GM19395 (cell line): ENCODE measurements at regions not wholly inside any gene's neighbourhood (a gene's known extent, or its start where the extent isn't known, plus 50 kb on each side); places are given as distances from the start of the nearest gene placed in this dataset.
"Not testable (repeated sequence)": the region's sequence is repeated elsewhere in the genome, so short reads cannot be mapped to it uniquely, and the experiment has no call there.

Experiments used
- ATAC-seq: cut with Tn5 transposase; IDR thresholded peaks from one replicate; pipeline ENCODE4 v1.9.1; 2021; ENCODE audit warnings: mild to moderate bottlenecking, moderate library complexity; ENCODE audit not compliant: unreplicated experiment

DNA sequence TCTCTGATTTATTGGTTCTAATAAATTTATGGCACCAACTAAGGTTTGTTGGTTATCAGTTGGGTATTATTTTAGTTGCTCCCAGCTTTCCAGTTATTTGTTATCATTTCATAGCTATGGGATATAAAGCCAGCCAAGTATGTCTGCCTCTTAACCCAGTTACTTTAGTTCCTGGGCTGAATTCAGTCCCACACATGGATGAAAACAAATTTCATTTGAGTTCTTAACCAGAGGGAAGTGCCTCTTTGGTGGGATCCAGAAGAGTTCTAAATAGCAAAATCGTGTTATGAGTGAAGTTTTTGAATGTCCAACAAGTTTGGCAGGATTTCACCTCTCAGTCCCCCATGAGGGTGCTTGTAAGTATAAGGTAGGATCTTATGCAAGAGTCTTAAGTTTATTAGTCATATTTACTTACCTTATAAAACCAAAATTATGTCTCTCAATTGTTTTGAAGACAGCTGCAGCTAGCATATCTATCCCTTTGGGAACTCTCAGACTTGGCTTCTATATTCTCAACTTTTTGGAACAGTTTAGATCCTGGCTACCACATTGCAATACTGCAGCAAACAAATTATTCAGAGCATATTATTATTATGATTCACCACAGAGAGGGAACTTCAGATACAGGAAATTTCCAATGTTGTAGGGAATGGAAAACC, 683.6 kb downstream of the BCKDHB start:
- no peak for ATAC-seq

- ATAC-seq, result not testable (repeated sequence)
Measured at GRCh38 chr6:80783271-80783670, 676.8 kb downstream of the BCKDHB start.

DNA sequence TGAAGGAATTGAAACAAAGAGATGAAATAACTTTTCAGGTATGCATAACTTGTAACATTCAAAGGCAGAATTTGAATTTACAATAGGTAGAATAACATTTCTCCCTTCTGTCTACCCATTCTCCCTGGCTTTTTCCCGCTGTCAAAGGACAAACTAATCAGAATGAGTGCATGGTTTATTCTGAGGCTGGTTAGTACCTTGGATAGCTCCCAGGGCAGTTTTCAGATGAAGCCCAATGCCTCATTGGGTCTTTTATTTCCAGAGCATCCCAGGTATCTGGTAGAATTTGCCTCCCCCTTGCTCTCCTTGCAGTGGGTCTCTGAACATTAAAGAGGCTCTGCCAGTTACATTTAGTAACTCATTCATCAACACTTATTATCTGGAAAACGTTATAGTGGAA, 665.5 kb downstream of the BCKDHB start:
- ATAC-seq, result no peak

GRCh38 chr6:80769106-80769505, 662.6 kb downstream of the BCKDHB start:
- no peak for ATAC-seq

- ATAC-seq, result no peak
Measured at GRCh38 chr6:80767808-80768207, 661.3 kb downstream of the BCKDHB start.

DNA sequence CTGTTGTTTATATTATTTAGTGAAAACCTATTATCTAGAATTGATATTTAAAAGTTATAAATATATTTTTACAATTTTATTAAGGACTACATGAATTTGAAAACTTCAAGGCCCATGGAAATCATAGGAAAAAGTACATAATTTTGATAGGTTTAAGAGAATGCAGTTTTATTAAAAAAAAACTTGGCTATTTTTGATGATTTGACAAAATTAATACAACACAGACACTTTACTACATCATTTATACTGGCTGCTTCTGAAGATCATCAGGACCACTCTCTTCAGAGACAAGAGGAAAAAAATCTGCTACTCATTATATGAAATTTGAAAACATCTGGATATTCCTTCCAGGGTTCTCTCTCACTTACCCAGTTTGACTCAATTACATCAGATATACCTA, 637.7 kb downstream of the BCKDHB start:
- ATAC-seq, result no peak

GRCh38 chr6:80742481-80742880, 636.0 kb downstream of the BCKDHB start:
- ATAC-seq, result no peak

GRCh38 chr6:80733641-80734040, 627.2 kb downstream of the BCKDHB start:
- ATAC-seq, result no peak

- no peak for ATAC-seq
Measured at GRCh38 chr6:80728830-80729229, 622.4 kb downstream of the BCKDHB start.

DNA sequence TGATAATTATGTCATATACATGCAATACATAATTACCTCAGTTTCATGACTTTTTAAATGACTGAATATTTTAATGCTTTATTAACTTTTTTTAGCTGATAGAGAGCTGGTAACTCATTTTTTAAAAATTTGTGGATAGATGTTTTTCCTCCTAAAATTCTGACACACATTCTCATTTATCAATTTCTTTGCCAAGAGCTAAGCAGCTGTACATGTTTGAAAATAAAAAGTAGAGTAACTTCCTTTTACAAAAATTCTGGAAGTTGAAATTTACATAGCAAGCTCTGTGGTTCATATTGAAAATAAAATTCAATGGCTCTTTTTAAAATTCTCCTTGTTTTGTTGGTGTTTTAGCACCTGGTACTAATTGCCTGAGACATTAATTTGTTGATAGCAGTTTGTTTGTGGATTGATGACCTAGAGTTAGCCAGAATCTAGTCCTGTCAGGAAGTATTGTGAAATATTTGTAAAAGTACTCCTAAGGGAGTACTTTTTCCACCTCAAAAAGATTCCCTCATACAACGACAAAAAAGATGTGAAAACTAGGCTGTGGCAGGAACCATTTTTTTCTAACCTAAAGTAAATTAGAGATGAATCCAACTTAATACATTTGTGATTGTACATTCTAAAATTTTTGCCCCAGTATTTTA, 621.8 kb downstream of the BCKDHB start:
- no peak for ATAC-seq

DNA sequence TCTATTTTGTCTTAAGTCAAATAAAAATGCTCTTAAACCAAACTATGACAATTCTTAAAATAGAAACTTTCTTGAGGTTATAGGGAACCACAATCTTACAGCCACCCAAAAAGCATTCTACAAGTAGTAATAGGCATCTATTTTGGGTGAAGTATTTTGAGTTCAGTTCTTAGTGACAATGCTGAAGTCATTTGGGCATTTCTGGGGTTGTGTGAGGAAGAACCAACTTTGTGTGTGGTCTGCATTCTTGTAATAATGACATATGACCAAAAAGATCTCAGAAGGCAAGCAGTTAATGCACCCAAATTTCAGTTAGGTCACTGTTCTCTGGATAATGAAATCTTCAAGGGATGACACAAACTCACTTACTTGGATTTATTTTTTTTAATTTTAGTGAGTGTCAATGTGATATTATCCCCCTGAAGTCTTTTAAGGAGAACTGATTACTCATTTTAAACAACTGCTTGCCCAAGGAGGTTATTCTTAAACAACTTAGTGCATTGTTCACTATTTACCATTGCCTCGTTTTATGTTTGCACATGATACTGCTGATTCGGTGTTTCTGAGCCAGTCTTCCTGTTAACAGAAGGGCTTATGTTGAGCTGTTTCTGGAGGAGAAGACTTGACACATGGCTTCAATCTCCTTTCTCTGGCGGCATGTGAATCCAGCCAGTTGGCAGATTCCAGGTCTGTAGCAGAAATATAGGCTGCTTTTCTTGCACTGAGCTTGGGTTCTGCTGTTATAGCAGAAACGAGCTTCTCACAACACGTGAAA, 618.9 kb downstream of the BCKDHB start:
- no peak for ATAC-seq

- ATAC-seq, result no peak
Measured at GRCh38 chr6:80720824-80721223, 614.4 kb downstream of the BCKDHB start.

DNA sequence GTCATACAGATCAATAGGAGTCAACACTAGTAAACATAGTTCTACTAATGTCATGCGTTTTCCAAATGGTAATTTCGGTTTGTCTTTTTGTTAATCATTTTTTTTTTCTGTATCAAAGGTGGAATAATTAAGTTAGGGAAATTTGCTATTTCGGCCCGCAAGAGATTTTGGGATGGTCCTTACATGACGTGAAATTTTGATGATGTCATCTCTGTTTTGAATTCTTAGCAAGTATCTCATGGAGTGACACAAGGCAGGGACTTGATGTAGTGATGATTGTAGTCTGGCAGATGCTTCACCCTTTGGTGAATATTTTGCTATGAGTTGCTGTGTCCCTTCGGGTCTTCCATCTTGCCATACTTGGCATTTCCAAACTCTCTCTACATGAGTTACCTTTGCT, 608.0 kb downstream of the BCKDHB start:
- ATAC-seq, result no peak

DNA sequence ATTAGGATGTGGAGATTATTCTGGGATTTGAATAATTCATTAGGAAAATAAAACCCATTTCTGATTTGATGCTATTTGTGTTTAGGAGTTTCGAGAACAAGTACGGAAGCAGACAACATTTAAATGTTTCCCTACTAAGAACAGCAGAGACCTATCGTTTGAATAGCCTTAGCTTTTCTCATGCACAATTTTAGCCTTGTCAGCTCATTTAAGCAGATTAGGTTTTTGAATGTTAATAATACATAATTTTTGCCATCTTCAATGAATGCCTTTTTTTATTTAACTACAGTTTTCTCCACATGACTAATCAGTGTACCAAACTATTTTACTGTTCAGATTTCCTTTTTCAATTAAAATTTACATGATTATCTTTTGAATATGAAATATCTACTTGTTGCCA, 592.0 kb downstream of the BCKDHB start:
- ATAC-seq, result no peak

DNA sequence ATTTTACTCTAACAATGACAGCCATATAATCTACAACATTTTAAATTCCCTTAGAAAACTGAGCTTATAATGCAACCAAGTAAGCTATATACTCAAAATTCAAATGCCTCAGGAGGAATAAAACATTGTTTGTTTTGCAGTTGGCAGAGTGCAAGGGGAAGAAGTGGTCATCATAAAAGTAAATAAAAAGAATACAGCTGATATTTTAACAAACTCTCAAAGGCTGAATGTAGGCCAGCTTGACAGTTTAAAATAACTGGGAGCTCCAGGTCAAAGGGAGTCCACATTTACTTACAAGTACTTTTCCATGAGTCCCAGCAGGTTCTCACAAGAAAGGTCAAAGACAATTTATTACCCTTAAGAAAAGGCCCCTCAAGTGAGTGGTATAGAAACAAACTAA, 589.8 kb downstream of the BCKDHB start:
- no peak for ATAC-seq

DNA sequence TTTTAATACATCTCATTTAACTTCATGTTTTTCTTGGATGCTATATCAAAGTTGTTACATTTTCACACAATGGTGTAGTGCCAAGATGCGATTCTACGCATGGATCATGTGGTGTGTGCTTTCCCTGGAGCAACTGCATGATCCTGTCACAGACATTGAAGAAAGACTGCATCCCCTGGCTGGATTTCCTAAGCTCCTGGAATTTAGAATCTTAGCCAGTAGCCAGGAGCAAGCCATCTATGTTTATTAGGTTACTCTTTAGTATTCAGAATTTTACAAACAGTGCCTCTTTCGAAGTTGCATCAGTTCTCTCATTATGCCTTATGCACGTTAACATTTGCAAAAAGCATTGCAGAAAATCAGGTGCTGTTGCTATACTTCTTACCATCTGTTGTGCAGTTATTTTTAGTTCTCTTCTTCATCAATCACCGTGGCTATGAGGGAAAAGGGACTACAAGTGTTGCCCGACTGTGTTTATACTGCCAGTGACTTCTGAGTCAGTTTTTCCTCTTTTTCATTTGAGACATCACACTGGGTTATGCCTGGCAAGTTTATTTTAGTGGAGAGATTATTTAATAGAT, 584.2 kb downstream of the BCKDHB start:
- no peak for ATAC-seq

DNA sequence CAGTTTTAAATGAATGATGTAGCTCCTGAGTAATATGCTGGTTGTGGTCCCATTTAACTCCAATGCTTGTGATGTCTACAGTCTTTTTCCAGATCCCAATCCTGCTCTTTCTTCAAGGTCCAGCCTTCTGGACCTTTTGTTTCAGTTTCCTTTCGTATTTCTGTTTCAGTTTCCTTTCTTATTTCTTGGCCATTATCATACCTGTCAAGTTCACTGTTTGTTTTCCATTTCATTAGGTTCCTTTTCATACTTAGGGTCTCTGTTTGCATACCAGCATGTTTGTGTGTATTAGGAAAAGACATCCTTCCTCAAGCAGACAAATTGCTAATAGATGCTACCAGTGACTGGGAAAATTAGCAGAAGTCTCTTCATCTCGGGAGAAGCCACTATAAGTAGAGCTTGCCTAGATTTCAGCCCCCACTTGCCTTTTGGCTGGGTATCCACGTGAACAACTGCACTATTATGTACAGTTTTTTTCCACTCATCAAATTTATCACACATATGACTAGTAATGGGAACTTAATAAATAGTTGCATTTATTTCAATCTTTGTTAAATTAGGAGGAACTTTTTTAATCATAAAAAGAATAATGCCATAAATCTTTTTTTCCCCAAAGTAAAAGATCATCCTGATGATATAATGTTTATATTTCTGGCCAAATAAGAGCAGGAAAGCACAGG, 583.4 kb downstream of the BCKDHB start:
- ATAC-seq, result no peak

DNA sequence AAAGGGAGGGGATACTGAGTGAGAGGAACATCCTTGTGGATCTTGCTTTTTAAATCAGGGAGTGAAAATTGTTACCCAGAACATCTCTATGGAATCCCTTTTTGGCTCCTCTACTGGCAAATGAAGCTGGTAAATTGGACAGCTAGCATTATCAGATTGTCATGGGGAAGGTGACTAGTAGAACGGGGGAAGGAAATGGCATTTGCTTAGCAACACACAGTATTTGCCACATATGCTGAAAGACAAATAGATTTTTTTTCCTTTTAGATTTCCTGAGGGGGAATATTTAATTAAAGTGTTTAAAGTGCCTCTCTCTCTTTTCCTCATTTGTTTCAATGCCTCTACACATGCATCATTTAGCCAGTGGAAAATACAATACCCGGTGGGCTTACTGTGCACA, 573.5 kb downstream of the BCKDHB start:
- ATAC-seq, result no peak

- ATAC-seq, result no peak
Measured at GRCh38 chr6:80676386-80676785, 569.9 kb downstream of the BCKDHB start.

DNA sequence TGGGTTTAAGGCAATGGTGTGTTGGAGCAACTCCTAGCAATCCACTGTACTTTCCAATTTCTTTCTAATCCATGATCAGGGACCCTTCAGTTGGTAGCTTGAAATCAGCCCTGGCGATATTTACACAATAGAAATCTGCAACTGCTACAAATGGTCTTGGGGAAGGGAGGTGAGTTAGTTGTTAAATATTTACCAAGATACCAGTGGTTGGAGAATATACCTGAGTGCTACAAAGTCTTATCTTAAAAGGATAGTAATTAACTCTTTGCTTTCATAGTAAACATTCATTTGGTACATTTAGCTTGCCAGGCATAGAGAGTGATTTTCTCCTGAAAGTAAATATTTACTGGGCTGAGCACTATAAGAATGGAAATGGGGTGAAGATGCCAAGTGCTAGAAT, 568.2 kb downstream of the BCKDHB start:
- no peak for ATAC-seq

DNA sequence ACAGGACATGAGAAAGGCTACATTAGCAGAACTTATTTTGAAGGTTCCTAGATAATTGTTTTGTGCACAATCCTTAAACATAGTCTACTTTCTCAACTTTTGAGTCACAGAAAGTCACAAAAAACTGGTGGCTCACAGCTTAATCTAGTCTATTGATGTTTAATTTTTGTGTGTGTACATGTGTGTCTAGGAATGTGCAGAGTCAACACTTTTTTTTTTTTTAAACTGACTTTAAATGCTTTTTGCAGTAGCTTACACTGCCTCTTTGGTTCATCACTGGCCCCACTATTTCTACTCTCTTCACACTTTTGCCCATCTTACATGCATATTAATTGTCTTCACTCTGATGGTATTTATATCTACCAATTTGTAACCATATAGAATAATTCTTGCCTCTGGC, 566.9 kb downstream of the BCKDHB start:
- ATAC-seq, result no peak
